ENCODE measurements at regions not wholly inside any gene's neighbourhood (a gene's known extent, or its start where the extent isn't known, plus 50 kb on each side); places are given as distances from the start of the nearest gene placed in this dataset.

DNA sequence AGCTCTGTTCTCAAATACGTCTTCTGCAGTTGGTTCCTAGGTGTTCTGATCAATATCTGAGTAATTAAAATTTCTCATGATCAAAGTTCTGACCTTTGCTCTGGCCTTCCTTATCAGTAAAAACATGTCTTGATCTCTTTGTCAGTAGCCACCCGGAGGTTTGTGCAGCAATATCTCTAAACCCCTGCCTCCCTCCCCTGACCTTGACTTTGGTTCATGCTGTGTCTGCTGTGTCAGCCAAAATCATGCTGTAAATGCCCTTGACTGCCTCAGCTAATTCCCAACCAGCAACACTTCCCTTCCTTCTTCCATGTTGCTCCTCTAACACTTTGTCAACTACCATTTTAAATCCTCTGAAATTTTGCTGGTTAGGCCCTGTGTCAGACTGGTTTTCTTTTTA is 424.7 kb downstream of the FAM181B start:
- H3K9ac ChIP-seq (ENCODE audit: low read length) = no peak overlapping the region
- no peaks in the 10 kb centered on the region for H3K27me3 ChIP-seq (ENCODE audit: control insufficient read depth in 1 of 2, insufficient read depth in 1 of 2, low read length in 2 of 2)
- no peaks in the 10 kb centered on the region for H3K79me1 ChIP-seq (replicated peaks; ENCODE audit: low read length, poor library complexity, severe bottlenecking)
- no peak overlapping the region for H2BK120ac ChIP-seq (ENCODE audit: low read depth, low read length)
- H3K4ac ChIP-seq (ENCODE audit: low read depth in 1 of 2, low read length in 2 of 2) = no peak overlapping the region
- no peak overlapping the region for H2BK12ac ChIP-seq (ENCODE audit: low read length in 2 of 2)
- H3K9me3 ChIP-seq (ENCODE audit: control insufficient read depth, low read length) = peaks cover 9% of the 10 kb centered on the region
- H2BK5ac ChIP-seq (ENCODE audit: low read depth, low read length, poor library complexity, severe bottlenecking) = no peak overlapping the region
- no peaks in the 10 kb centered on the region for H3K36me3 ChIP-seq (ENCODE audit: control insufficient read depth in 1 of 2, insufficient read depth in 2 of 2, low read depth in 1 of 2, low read length in 2 of 2)
- H3K14ac ChIP-seq (ENCODE audit: low read length in 2 of 2) = no peak overlapping the region
- WGBS = 67% methylated on average over 2 of the region's 2 CpGs
- no peak overlapping the region for H4K8ac ChIP-seq (ENCODE audit: low read length)
- H2AK5ac ChIP-seq (ENCODE audit: low read length, severe bottlenecking) = no peak overlapping the region
- no peak overlapping the region for H2BK15ac ChIP-seq (ENCODE audit: low read depth, poor library complexity, severe bottlenecking)
- H3K4me3 ChIP-seq (ENCODE audit: insufficient read depth in 1 of 2, low read depth in 1 of 2, low read length in 2 of 2) = no peak overlapping the region
- H3K23ac ChIP-seq (ENCODE audit: low read length in 2 of 2) = no peak overlapping the region
- no peak overlapping the region for H3K4me2 ChIP-seq (ENCODE audit: low read length, poor library complexity, severe bottlenecking)
- H4K91ac ChIP-seq (ENCODE audit: low read length) = no peak overlapping the region
- no peak overlapping the region for H3K18ac ChIP-seq (ENCODE audit: low read depth in 1 of 2, low read length in 2 of 2)
- H2AFZ ChIP-seq (ENCODE audit: low read depth, low read length) = no peak overlapping the region
- no peaks in the 10 kb centered on the region for H3K4me1 ChIP-seq (ENCODE audit: control insufficient read depth, insufficient read depth, low read depth, low read length)
- DNase-seq = no peak
- no peak overlapping the region for H3K27ac ChIP-seq (ENCODE audit: low read length, poor library complexity, severe bottlenecking)

DNA sequence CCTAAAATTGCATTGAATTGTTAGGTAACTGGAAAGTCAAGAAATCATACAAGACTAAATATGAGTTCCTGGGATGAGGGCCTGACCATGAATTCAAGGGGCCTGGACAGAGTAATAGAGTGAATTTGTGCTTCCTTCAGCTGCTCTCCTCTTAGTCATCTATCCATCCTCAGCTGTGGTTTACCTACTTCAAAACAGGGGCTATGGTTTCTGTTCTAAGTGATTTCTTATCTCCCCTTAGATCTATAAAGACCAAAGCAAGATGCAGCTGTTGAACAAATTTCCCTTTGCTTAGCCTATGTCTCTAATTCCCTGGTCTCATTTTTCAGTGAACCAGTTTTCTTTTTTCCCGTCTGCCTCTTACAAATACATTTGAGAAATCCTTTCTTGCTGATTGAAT is 428.5 kb downstream of the FAM181B start:
- no peak overlapping the region for H2BK15ac ChIP-seq (ENCODE audit: low read depth, poor library complexity, severe bottlenecking)
- no peaks in the 10 kb centered on the region for H3K79me1 ChIP-seq (replicated peaks; ENCODE audit: low read length, poor library complexity, severe bottlenecking)
- H3K4ac ChIP-seq (ENCODE audit: low read depth in 1 of 2, low read length in 2 of 2) = no peak overlapping the region
- H3K9ac ChIP-seq (ENCODE audit: low read length) = no peak overlapping the region
- peaks cover 9% of the 10 kb centered on the region for H3K9me3 ChIP-seq (ENCODE audit: control insufficient read depth, low read length)
- 71% methylated on average over 1 of the region's 1 CpG for WGBS
- H3K14ac ChIP-seq (ENCODE audit: low read length in 2 of 2) = no peak overlapping the region
- H3K36me3 ChIP-seq (ENCODE audit: control insufficient read depth in 1 of 2, insufficient read depth in 2 of 2, low read depth in 1 of 2, low read length in 2 of 2) = no peaks in the 10 kb centered on the region
- H3K18ac ChIP-seq (ENCODE audit: low read depth in 1 of 2, low read length in 2 of 2) = no peak overlapping the region
- DNase-seq = no peak
- no peak overlapping the region for H2BK12ac ChIP-seq (ENCODE audit: low read length in 2 of 2)
- no peak overlapping the region for H3K4me3 ChIP-seq (ENCODE audit: insufficient read depth in 1 of 2, low read depth in 1 of 2, low read length in 2 of 2)
- no peak overlapping the region for H2AK5ac ChIP-seq (ENCODE audit: low read length, severe bottlenecking)
- no peak overlapping the region for H2BK5ac ChIP-seq (ENCODE audit: low read depth, low read length, poor library complexity, severe bottlenecking)
- H3K27me3 ChIP-seq (ENCODE audit: control insufficient read depth in 1 of 2, insufficient read depth in 1 of 2, low read length in 2 of 2) = no peaks in the 10 kb centered on the region
- H3K4me2 ChIP-seq (ENCODE audit: low read length, poor library complexity, severe bottlenecking) = no peak overlapping the region
- no peak overlapping the region for H2BK120ac ChIP-seq (ENCODE audit: low read depth, low read length)
- no peak overlapping the region for H3K27ac ChIP-seq (ENCODE audit: low read length, poor library complexity, severe bottlenecking)
- H4K91ac ChIP-seq (ENCODE audit: low read length) = no peak overlapping the region
- no peak overlapping the region for H2AFZ ChIP-seq (ENCODE audit: low read depth, low read length)
- no peak overlapping the region for H4K8ac ChIP-seq (ENCODE audit: low read length)
- no peak overlapping the region for H3K23ac ChIP-seq (ENCODE audit: low read length in 2 of 2)
- no peaks in the 10 kb centered on the region for H3K4me1 ChIP-seq (ENCODE audit: control insufficient read depth, insufficient read depth, low read depth, low read length)

DNA sequence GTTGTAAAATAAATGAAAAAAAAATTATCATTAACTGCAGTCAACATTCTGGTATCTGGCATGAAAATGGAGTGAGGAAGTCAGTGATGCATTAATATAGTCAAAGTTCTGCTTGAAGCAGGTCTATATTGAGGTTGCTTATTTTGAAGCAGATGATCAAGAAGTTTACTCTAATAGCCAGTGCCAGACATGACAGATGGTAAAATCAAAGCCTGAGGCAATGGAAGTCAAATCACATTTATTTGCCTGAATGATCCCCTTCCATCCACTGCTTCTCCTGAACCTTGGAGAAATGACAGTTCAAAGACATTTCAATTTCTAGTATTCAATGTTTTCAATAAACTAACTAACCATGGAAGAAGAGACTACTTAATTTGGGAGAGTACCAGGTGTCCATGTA is 430.0 kb downstream of the FAM181B start:
- Histone ChIP-seq H3K4me2 (ENCODE audit: low read length, poor library complexity, severe bottlenecking) (no peak overlapping the region), H2BK120ac (ENCODE audit: low read depth, low read length) (no peak overlapping the region), H4K91ac (ENCODE audit: low read length) (no peak overlapping the region), H3K23ac (ENCODE audit: low read length in 2 of 2) (no peak overlapping the region), H3K36me3 (ENCODE audit: control insufficient read depth in 1 of 2, insufficient read depth in 2 of 2, low read depth in 1 of 2, low read length in 2 of 2) (no peaks in the 10 kb centered on the region), H2AK5ac (ENCODE audit: low read length, severe bottlenecking) (no peak overlapping the region), H3K79me1 (replicated peaks; ENCODE audit: low read length, poor library complexity, severe bottlenecking) (no peaks in the 10 kb centered on the region), H3K27ac (ENCODE audit: low read length, poor library complexity, severe bottlenecking) (no peak overlapping the region), H4K8ac (ENCODE audit: low read length) (no peak overlapping the region), H3K9me3 (ENCODE audit: control insufficient read depth, low read length) (peaks cover 9% of the 10 kb centered on the region), H3K4me1 (ENCODE audit: control insufficient read depth, insufficient read depth, low read depth, low read length) (no peaks in the 10 kb centered on the region), H3K14ac (ENCODE audit: low read length in 2 of 2) (no peak overlapping the region), H2AFZ (ENCODE audit: low read depth, low read length) (no peak overlapping the region), H2BK12ac (ENCODE audit: low read length in 2 of 2) (no peak overlapping the region), H3K4me3 (ENCODE audit: insufficient read depth in 1 of 2, low read depth in 1 of 2, low read length in 2 of 2) (no peak overlapping the region), H3K27me3 (ENCODE audit: control insufficient read depth in 1 of 2, insufficient read depth in 1 of 2, low read length in 2 of 2) (no peaks in the 10 kb centered on the region), H3K4ac (ENCODE audit: low read depth in 1 of 2, low read length in 2 of 2) (no peak overlapping the region), H2BK5ac (ENCODE audit: low read depth, low read length, poor library complexity, severe bottlenecking) (no peak overlapping the region), H2BK15ac (ENCODE audit: low read depth, poor library complexity, severe bottlenecking) (no peak overlapping the region), H3K9ac (ENCODE audit: low read length) (no peak overlapping the region), H3K18ac (ENCODE audit: low read depth in 1 of 2, low read length in 2 of 2) (no peak overlapping the region)
- DNase-seq = no peak

DNA sequence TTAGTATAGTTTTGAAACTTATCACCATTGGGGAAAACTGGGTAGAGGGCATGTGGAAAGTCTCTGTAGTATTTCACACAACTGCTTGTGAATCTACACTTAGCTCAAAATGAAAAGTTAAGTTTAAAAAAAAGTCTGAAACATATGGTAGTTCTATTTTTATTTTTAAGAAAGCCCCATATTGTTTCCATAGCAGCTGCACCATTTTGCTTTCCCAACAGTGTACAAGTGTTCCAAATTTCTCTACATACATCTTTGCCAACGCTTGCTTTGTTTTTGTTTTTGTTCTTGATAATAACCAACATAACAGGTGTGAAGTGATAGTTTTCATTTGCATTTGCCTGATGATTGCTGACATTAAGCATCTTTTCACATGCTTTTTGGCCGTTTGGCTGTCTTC is 445.2 kb downstream of the FAM181B start:
- Histone ChIP-seq H3K4me2 (ENCODE audit: low read length, poor library complexity, severe bottlenecking) (no peak overlapping the region), H3K36me3 (ENCODE audit: control insufficient read depth in 1 of 2, insufficient read depth in 2 of 2, low read depth in 1 of 2, low read length in 2 of 2) (no peaks in the 10 kb centered on the region), H3K9me3 (ENCODE audit: control insufficient read depth, low read length) (peaks cover 4% of the 10 kb centered on the region), H3K18ac (ENCODE audit: low read depth in 1 of 2, low read length in 2 of 2) (no peak overlapping the region), H2AFZ (ENCODE audit: low read depth, low read length) (no peak overlapping the region), H3K4ac (ENCODE audit: low read depth in 1 of 2, low read length in 2 of 2) (no peak overlapping the region), H3K4me1 (ENCODE audit: control insufficient read depth, insufficient read depth, low read depth, low read length) (no peaks in the 10 kb centered on the region), H2BK15ac (ENCODE audit: low read depth, poor library complexity, severe bottlenecking) (no peak overlapping the region), H3K9ac (ENCODE audit: low read length) (no peak overlapping the region), H3K14ac (ENCODE audit: low read length in 2 of 2) (no peak overlapping the region), H3K4me3 (ENCODE audit: insufficient read depth in 1 of 2, low read depth in 1 of 2, low read length in 2 of 2) (no peak overlapping the region), H2BK5ac (ENCODE audit: low read depth, low read length, poor library complexity, severe bottlenecking) (no peak overlapping the region), H4K91ac (ENCODE audit: low read length) (no peak overlapping the region), H3K27ac (ENCODE audit: low read length, poor library complexity, severe bottlenecking) (no peak overlapping the region), H2AK5ac (ENCODE audit: low read length, severe bottlenecking) (no peak overlapping the region), H3K79me1 (replicated peaks; ENCODE audit: low read length, poor library complexity, severe bottlenecking) (no peaks in the 10 kb centered on the region), H3K27me3 (ENCODE audit: control insufficient read depth in 1 of 2, insufficient read depth in 1 of 2, low read length in 2 of 2) (no peaks in the 10 kb centered on the region), H2BK12ac (ENCODE audit: low read length in 2 of 2) (no peak overlapping the region), H3K23ac (ENCODE audit: low read length in 2 of 2) (no peak overlapping the region), H2BK120ac (ENCODE audit: low read depth, low read length) (no peak overlapping the region), H4K8ac (ENCODE audit: low read length) (no peak overlapping the region)
- 33% methylated on average over 1 of the region's 2 CpGs for WGBS
- DNase-seq = no peak
